ENCODE measurements at regions not wholly inside any gene's neighbourhood (a gene's known extent, or its start where the extent isn't known, plus 50 kb on each side); places are given as distances from the start of the nearest gene placed in this dataset.

DNA sequence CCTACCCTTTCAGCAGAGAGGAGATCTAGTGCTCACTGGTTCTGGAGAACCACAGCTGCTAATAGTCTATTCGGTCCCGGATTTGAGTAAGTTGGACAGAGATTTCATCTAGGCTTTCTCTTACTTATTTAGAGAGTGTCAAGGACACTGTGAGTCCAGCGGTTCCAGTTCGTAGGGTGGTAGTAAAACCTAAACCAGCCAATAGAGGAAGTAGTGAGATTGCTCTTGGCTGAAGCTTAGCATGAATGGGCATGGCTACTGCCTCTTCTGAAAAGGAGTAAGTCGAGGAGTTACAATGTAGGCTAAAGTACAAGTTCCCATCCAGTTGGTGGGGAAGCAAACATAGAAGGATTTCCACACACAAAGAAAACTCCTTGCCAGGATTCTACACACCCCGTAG, 109.6 kb upstream of the MOCS2 start:
- TF ChIP-seq, protein P1, sequence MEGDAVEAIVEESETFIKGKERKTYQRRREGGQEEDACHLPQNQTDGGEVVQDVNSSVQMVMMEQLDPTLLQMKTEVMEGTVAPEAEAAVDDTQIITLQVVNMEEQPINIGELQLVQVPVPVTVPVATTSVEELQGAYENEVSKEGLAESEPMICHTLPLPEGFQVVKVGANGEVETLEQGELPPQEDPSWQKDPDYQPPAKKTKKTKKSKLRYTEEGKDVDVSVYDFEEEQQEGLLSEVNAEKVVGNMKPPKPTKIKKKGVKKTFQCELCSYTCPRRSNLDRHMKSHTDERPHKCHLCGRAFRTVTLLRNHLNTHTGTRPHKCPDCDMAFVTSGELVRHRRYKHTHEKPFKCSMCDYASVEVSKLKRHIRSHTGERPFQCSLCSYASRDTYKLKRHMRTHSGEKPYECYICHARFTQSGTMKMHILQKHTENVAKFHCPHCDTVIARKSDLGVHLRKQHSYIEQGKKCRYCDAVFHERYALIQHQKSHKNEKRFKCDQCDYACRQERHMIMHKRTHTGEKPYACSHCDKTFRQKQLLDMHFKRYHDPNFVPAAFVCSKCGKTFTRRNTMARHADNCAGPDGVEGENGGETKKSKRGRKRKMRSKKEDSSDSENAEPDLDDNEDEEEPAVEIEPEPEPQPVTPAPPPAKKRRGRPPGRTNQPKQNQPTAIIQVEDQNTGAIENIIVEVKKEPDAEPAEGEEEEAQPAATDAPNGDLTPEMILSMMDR (IDR thresholded peaks at IDR 0.05): no peak
- TF ChIP-seq EZH2 (IDR thresholded peaks at IDR 0.05; ENCODE audit: borderline replicate concordance, insufficient read depth, low read depth, low read length, poor library complexity, severe bottlenecking): no peak

Measured in B cell (primary cell).